ENCODE measurements at regions not wholly inside any gene's neighbourhood (a gene's known extent, or its start where the extent isn't known, plus 50 kb on each side); places are given as distances from the start of the nearest gene placed in this dataset.

GRCh38 chr9:135196474-135196873 is 109.0 kb downstream of the OLFM1 start:
- DNase-seq: no peak

- no peak for DNase-seq
Measured at GRCh38 chr9:135198144-135198543, 110.7 kb downstream of the OLFM1 start.

DNA sequence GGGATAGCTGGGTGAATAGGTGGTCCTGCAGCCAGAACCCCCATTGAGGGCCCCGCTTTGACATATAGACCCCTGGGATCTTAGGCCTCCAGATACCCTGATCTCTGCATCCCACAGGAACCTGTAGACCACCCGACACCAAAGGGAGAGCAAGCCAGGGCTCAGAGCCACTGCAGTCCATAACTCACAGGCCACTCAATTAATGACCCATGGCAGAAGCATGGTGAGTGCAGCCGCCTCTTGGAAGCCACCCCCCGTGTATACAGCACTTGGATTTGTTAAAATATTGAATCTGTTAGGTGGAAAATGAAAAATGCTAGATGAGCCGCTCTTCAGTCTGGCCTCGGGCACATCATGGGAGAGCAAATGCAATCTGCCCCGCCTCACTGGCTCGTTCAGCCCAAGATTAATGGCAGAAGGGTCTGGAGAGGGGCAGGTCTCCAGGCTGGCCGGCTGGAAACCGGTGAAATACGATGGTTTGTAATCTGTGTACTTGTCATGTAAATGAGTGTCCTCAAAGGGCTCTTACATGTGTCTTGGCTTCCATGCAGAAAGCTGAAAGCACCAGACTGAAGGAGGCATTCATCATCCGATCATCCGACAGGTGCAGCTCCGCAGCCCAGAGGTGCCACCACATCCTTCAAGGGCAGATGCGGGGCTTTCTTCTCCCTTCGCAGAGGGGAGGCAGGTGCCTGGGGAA is 111.3 kb downstream of the OLFM1 start:
- DNase-seq: no peak

GRCh38 chr9:135199489-135199888 is 112.0 kb downstream of the OLFM1 start:
- no peak for DNase-seq

DNA sequence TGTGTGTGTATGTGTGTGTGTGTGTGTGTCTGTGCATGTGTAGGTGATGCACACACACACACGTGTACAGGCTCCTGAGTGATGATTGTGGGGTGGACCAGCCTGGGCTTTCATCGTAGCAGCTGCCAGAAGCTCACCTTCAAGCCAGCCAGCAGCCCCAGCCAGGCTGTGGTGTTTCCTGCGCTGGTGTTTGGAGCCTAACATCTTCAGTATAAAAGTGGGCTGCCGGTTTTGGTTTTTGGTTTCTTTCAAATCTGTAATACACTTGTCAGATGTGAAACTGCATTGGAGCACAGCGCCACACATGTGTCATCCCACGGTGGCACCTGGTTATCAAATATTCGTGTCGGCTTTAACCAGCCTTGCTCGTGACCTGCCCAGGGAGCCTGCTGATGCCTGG is 114.2 kb downstream of the OLFM1 start:
- DNase-seq: no peak

- no peak for DNase-seq
Measured at GRCh38 chr9:135204177-135204576, 116.7 kb downstream of the OLFM1 start.

DNA sequence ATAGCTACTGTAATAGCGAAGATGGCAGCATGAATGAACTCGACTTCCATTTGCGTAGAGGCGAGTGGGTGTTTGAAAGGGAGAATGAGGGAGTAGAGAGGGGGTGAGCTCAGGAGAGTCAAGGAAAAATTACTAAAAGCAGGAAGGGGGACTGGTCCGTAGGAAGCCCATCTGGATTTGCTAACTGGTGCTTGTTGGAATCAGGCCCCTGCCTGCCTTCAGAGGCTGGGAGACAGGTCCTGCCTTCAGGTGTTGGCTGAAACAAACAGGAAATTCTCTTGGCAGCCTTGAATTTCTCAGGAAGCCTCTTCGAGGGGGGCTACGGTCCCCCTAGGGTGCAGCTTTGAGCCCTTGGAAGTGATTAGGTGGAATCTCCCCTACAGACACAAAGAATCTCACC is 121.7 kb downstream of the OLFM1 start:
- DNase-seq: no peak

DNA sequence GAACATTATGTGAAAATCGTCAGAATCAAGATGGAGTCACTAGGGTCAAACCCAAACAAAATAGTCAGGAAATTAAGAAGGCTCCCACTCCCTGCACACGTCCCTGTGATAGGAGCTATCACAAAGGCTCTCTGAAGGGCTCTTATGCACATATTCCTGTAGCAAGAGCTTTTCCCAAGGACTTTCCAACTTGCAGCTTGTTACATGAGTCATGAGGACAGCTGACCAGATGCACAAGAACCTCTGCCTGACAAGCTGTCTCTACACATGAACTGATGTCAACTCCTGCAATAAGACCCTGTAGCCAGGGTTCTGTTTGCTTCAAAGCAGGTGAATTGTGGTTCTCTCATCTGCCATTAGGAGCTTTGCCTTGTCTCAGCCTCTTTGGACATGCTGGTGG is 122.4 kb downstream of the OLFM1 start:
- no peak for DNase-seq

DNA sequence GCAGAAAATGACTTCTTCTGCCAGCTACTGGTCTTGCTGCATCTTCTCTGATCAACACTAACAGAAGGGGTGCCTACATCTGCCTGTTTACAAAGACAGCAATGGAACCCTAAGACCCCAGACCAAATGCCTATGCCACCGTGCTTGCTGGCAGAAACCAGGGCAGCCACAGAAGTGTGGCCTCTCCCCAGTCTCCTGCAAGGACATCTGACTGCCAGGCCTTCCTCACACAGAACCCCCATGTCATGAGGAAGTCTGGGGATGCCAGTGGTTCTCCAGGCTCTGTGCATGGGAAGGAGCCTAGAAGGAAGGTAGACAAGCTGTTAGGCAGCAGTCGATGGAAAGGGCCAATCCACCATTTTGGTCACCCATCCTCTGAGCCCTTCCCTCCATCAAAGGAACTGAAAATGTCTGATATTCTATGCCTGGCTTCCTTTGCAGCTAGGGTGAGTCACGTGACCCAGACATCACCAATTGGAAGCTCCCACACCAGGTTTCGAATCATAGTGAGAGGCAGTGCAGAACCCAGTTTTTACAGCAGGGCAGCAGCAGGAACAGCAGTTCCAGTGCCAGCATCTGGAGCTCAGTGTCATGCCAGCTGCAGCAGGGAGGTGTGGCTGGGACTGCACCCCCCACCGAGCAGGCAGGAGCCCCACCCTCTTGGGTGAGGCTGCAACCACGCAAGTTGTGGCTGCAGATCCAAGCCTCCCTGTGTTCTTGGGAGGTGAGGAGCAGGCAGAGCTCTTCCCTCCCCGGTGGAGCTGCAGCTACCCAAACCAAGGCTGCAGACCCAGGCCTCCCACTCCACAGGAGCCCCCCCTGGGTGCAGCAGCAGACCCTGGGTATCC is 123.4 kb downstream of the OLFM1 start:
- DNase-seq: no peak

DNA sequence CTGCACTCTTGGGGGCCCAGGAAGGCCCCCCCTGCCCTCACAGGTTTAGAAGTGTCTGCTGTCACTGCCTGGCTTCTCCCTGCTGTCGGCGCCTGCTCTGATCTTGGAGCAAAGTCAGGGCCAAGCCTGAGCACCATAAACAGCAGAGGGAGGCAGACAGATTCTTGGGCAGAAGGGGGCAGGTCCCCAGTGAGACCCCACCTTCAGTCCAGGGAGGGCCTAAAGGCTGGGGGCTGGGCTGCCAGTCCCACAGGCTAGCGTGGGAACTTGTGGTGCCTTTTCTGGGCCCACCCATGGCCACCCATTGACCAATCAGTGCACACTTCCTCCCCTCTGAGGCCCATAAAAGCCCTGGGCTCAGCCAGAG is 124.0 kb downstream of the OLFM1 start:
- DNase-seq: no peak

DNA sequence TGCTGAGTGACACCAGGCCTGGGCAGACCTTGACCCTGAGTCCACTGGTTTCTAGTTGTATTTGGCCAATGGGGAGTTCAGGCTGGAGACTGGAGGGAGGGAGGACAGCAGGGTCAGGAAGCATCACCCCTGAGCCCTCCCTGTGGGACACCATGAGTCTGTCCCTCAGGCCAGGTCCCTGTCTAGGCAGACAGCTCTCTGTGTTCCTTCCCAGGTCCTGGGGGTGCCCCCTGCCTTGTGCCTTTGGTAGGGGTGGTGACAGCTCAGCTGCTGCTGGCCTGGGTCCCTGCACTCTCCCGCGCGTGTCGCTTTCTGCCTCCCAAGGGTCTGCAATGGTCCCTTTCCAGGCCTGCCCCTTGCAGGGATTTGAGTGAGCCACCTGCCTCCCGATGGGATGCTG is 125.5 kb downstream of the OLFM1 start:
- DNase-seq: no peak

DNA sequence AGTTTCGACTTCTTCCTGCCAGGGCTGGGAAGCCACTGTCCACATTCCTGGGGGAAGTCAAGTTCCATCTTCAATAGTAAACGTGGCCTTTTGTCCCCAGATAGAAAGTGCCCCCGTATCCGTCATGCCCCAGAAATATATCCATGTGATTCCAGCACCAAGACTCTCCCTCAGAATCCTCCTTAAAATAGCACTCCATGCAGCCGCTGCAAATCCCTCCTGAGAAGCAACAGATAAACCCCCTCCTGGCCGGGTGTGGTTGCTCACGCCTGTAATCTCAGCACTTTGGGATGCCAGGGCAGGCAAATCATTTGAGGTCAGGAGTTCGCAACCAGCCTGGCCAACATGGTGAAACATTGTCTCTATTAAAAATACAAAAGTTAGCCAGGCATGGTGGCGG is 126.1 kb downstream of the OLFM1 start:
- no peak for DNase-seq

DNA sequence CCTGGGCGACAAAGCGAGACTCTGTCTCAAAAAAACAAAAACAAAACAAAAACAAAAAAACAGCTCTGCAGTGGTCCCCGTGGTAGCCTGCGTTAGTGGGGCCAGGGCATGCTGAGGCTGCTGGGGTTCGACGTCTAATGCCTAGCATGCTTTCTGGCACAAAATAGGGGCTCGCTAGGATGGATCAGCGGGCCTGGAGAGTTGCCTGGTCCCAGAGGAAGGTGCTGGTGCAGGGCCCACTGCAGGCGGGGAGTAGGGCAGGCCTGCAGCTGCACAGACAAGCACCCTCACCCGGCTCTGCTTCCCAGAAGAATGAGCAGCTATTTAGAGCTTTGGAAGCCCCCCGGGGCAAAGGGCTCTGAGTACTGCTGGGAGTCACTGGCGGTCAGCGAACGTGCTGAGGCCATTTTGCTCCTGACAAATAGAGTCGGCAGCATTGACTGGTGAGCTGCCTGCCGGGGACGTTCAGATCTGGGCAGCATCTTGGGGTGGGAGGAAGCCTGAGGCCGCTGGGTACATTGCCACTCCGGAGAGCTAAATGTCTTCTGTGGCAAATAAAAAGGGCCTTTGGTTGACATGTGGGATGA is 126.7 kb downstream of the OLFM1 start:
- DNase-seq: no peak

DNA sequence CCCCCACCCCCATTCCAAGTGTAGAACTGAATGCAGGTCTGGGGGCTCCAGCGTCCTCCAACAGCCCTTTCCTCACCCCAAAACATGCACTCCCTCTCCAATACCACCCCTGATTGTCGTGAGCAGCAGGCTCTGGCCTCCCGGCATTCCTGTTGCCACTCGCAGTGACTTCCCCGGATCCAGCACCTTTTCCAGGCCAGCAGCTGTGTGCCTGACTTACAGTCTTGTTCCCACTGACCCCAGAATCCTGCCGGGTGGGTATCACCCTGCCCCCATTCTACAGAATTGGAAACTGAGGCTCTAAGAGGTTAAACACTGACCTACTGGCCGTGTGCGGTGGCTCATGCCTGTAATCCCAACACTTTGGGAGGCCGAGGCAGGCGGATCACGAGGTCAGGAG is 127.2 kb downstream of the OLFM1 start:
- no peak for DNase-seq

DNA sequence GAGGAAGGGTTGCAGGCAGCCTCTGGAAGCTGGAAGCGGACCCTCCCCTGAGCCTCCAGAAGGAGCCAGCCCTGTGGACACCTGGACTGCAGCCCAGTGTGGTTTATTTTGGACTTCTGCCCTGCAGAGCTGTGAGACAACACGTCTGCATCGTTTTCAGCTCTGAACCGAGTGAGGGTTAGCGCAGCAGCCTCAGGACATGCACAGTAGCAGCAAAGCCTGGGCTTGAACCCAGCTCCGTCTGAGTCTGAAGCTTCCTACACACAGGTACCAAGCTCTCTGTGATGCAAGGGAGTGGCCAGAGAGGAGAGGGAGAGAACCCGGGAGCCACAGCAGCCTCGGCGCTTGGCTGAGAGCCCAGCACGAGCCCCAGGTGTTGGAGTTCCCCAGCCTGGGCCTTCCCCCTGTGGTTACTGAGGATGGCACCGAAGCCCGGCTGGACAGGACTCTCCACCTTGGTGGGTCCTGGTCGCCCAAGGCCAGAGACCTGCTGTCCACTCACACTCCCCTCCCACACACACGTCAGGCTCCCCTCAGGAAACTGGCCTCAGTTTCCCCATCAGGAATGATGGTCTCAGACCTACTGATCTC is 128.2 kb downstream of the OLFM1 start:
- DNase-seq: no peak

- no peak for DNase-seq
Measured at GRCh38 chr9:135216236-135216635, 128.8 kb downstream of the OLFM1 start.

- no peak for DNase-seq
Measured at GRCh38 chr9:135216791-135217441, 129.4 kb downstream of the OLFM1 start.

GRCh38 chr9:135217836-135218235 is 130.4 kb downstream of the OLFM1 start:
- DNase-seq: no peak

GRCh38 chr9:135218331-135219225 is 131.1 kb downstream of the OLFM1 start:
- DNase-seq: no peak

DNA sequence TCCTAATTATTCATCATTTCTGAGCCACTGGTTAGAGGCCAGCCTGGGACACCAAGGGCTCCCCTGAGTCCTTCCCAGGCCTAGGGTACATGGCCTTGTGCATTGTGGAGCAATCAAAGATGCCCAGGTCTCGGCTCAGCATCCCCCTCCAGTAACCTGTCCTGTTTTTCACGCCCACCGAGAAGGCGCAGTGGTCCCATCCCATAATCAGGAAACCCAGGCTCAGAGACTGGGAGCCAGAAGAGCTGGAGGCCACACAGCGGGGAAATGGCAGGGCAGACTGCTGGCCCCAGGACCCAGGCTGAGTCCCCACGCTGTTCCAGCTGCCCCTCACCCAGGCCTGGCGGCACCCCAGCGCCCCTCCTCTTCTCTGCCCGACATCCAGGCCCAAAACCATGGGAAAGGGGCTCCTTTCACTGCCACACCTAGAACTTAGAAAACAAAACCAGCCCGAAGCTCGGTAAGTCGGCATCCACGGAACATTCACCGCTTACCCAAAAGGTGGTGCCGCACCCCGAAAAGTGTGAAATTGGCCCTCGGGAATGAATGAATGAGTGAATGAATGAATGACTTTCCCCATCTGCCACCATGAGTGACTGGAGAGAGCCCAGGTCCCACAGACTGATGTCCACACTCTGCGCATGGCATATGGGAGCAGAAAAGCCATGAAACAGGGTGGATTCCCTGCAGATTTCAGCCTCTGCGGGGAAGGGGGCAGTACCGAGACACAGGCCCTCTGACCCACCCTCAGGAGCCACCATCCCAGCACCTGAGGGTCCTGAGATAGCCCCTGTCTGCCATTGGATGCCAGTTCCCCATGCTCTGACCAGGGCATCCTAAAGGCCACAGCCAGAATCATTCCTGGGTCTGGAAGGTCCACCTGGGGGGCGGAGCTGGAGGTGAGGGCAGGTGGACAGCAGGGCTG is 132.5 kb downstream of the OLFM1 start:
- DNase-seq: no peak

All from activated naive CD4-positive, alpha-beta T cell treated with Interleukin-2 at 50 U/mL for 16 hours (primary cell).